GM12878 (cell line): ENCODE measurements at regions not wholly inside any gene's neighbourhood (a gene's known extent, or its start where the extent isn't known, plus 50 kb on each side); places are given as distances from the start of the nearest gene placed in this dataset.

Source experiments
- BCLAF1 ChIP-seq: fragments of 450-650 bp; IDR thresholded peaks from 2 replicates; pipeline ENCODE4 v1.6.1; 2017; ENCODE audit warnings: antibody characterized with exemption, mild to moderate bottlenecking, moderate library complexity
- CTCF ChIP-seq, 3 experiments: IDR thresholded peaks in 2 of 3; conservative IDR thresholded peaks in 1 of 3; 2 replicates each; pipeline ENCODE4 v1.5.1; 2011; ENCODE audit warnings: low read depth in 3 of 3, low read length in 3 of 3, mild to moderate bottlenecking in 3 of 3, control low read depth in 2 of 3, moderate library complexity in 2 of 3, inconsistent platforms in 1 of 3, mixed read lengths in 1 of 3; ENCODE audit not compliant: control insufficient read depth in 2 of 3, insufficient read depth in 1 of 3; ENCODE audit errors: extremely low read depth in 1 of 3
- EZH2 ChIP-seq: IDR thresholded peaks from 2 replicates; pipeline ENCODE4 v1.6.1; 2012; ENCODE audit warnings: low read depth, mild to moderate bottlenecking, control low read depth, inconsistent platforms, low read length, borderline replicate concordance; ENCODE audit not compliant: control insufficient read depth
- HSF1 ChIP-seq: fragments of 150-350 bp; IDR thresholded peaks from 2 replicates; pipeline ENCODE4 v1.6.1; 2014; ENCODE audit warnings: mild to moderate bottlenecking, low read depth, low read length
- IKZF2 ChIP-seq, 2 experiments: fragments of 450-650 bp; IDR thresholded peaks; 2 replicates each; pipeline ENCODE4 v1.6.1; 2017; ENCODE audit warnings: mild to moderate bottlenecking in 2 of 2, moderate library complexity in 2 of 2
- POLR2A ChIP-seq: IDR thresholded peaks from 2 replicates; pipeline ENCODE4 v1.6.1; 2011; ENCODE audit warnings: low read depth, mild to moderate bottlenecking, low read length
- REST ChIP-seq: IDR thresholded peaks from 2 replicates; pipeline ENCODE4 v1.6.1; 2012; ENCODE audit warnings: mild to moderate bottlenecking, low read depth, low read length
- STAT1 ChIP-seq: fragments of 450-650 bp; conservative IDR thresholded peaks from 2 replicates; pipeline ENCODE4 v1.6.1; 2014; ENCODE audit warnings: antibody characterized with exemption, mild to moderate bottlenecking
- SUZ12 ChIP-seq: fragments of 200-600 bp; sonication (generic); IDR thresholded peaks from one replicate; pipeline ENCODE4 v1.6.1; 2018; ENCODE audit warnings: antibody characterized with exemption, mild to moderate bottlenecking; ENCODE audit not compliant: unreplicated experiment
- ZSCAN29 ChIP-seq: fragments of 450-650 bp; IDR thresholded peaks from 2 replicates; pipeline ENCODE4 v1.6.1; 2017; ENCODE audit warnings: mild to moderate bottlenecking, moderate library complexity

GRCh38 chr3:177715980-177716379 lies 518.7 kb upstream of the TBL1XR1 start:
- TF ChIP-seq ZSCAN29 (no peak), CTCF (IDR thresholded peaks at IDR 0.05 in 2 of 3, conservative IDR thresholded peaks at IDR 0.05 in 1 of 3; ENCODE audit: control insufficient read depth in 2 of 3, extremely low read depth in 1 of 3, insufficient read depth in 1 of 3, low read depth in 3 of 3, low read length in 3 of 3) (no peak), EZH2 (no peak), STAT1 (no peak), IKZF2 (IDR thresholded peaks at IDR 0.05) (no peak), REST (no peak), BCLAF1 (no peak), POLR2A (no peak), SUZ12 (no peak), HSF1 (no peak)
